Right lobe of liver (tissue), 6 donors: ENCODE measurements at regions not wholly inside any gene's neighbourhood (a gene's known extent, or its start where the extent isn't known, plus 50 kb on each side); places are given as distances from the start of the nearest gene placed in this dataset.

Source experiments
- ATAC-seq, 4 donors: fragments of 200-7000 bp; cut with Tn5 transposase; one replicate each; pipeline ENCODE4 v1.9.1; 2020; ENCODE audit warnings: mild to moderate bottlenecking in 4 of 4, moderate library complexity in 4 of 4
- DNase-seq, 3 donors: peaks; one replicate each; pipeline ENCODE4 v3.0.0-alpha.2; 2020
- H3K27ac ChIP-seq, 3 donors: fragments of 200-600 bp; one replicate each; pipeline ENCODE4 v1.8.0; 2022
- H3K27me3 ChIP-seq, 2 donors: fragments of 200-600 bp; one replicate each; pipeline ENCODE4 v1.8.0; 2022
- H3K36me3 ChIP-seq, 4 donors: fragments of 200-600 bp; sonication (generic) in 1 of 4; one replicate each; pipeline versions ENCODE4 v1.5.1 to v1.8.0; 2017 to 2022; ENCODE audit warnings: control low read depth in 1 of 4
- H3K4me1 ChIP-seq, 4 donors: fragments of 200-600 bp; sonication (generic) in 1 of 4; one replicate each; pipeline versions ENCODE4 v1.5.1 to v1.8.0; 2017 to 2022; ENCODE audit warnings: control low read depth in 1 of 4
- H3K4me3 ChIP-seq, 3 donors: fragments of 200-600 bp; one replicate each; pipeline ENCODE4 v1.8.0; 2022
- H3K9me3 ChIP-seq, 4 donors: fragments of 200-600 bp; sonication (generic) in 1 of 4; one replicate each; pipeline versions ENCODE4 v1.5.1 to v1.8.0; 2017 to 2022; ENCODE audit warnings: control low read depth in 1 of 4
- POLR2A ChIP-seq: fragments of 450-650 bp; IDR thresholded peaks from one replicate; pipeline ENCODE4 v1.6.1; 2017; ENCODE audit warnings: antibody characterized with exemption, mild to moderate bottlenecking
- WGBS: methylation state at CpG from one replicate; pipeline ENCODE4 v1.1.6; 2018; ENCODE audit warnings: low coverage, low lambda C conversion rate; ENCODE audit not compliant: insufficient coverage; ENCODE audit errors: missing lambda C conversion rate; 5-methylcytosine and 5-hydroxymethylcytosine counted together
- intact Hi-C, 2 donors: fragments of 100-400 bp; cut with DNase I; formaldehyde crosslinking; loops; one replicate each; pipeline versions ENCODE4 v1.11.2 to v1.14.1; 2022
- small RNA-seq, 2 experiments: library from RNA; depleted of rRNA; stranded (forward); fragments of <200 nt; gene quantifications; one replicate each; pipeline ENCODE3, GENCODE V24; 2016
- TF ChIP-seq, protein P1 (sequence below), 4 donors: fragments of 200-600 bp in 3 of 4; fragments of 450-650 bp in 1 of 4; IDR thresholded peaks; one replicate each; pipeline versions ENCODE4 v1.5.1 to v1.8.0; 2016 to 2022; ENCODE audit warnings: antibody characterized with exemption in 4 of 4, mild to moderate bottlenecking in 2 of 4
- donor health status: DM: no; HTN: yes; CAD: no.
- donor health status: DM: no; HTN: no; CAD: no.
- donor health status: DM: no; HTN: no; CAD: no.
- donor health status: DM: no; HTN: yes; CAD: no.
- donor health status: DM: no; HTN: yes; CAD: no.

- Histone ChIP-seq H3K36me3 (no peaks in the 10 kb centered on the region), H3K27ac (peak overlapping the region in 2 of 3 donors; percentile 33 to 51), H3K4me3 (peak overlapping the region; percentile 41 to 59 (median 48)), H3K27me3 (no peaks in the 10 kb centered on the region), H3K4me1 (peaks cover 0 to 4% (median 0%) of the 10 kb centered on the region in 4 donors), H3K9me3 (no peaks in the 10 kb centered on the region)
- 16% methylated on average over 20 of the region's 44 CpGs for WGBS
- no peak for TF ChIP-seq POLR2A
- TF ChIP-seq, protein P1, sequence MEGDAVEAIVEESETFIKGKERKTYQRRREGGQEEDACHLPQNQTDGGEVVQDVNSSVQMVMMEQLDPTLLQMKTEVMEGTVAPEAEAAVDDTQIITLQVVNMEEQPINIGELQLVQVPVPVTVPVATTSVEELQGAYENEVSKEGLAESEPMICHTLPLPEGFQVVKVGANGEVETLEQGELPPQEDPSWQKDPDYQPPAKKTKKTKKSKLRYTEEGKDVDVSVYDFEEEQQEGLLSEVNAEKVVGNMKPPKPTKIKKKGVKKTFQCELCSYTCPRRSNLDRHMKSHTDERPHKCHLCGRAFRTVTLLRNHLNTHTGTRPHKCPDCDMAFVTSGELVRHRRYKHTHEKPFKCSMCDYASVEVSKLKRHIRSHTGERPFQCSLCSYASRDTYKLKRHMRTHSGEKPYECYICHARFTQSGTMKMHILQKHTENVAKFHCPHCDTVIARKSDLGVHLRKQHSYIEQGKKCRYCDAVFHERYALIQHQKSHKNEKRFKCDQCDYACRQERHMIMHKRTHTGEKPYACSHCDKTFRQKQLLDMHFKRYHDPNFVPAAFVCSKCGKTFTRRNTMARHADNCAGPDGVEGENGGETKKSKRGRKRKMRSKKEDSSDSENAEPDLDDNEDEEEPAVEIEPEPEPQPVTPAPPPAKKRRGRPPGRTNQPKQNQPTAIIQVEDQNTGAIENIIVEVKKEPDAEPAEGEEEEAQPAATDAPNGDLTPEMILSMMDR (IDR thresholded peaks at IDR 0.05): no peak
- DNase-seq: peak in 1 of 3 donors; percentile 46
- intact Hi-C loops: no loop called here
- ATAC-seq: peak; percentile 10 to 32 (median 22)
Observed at GRCh38 chr7:140229591-140230515, 53.1 kb upstream of the KDM7A start.

DNA sequence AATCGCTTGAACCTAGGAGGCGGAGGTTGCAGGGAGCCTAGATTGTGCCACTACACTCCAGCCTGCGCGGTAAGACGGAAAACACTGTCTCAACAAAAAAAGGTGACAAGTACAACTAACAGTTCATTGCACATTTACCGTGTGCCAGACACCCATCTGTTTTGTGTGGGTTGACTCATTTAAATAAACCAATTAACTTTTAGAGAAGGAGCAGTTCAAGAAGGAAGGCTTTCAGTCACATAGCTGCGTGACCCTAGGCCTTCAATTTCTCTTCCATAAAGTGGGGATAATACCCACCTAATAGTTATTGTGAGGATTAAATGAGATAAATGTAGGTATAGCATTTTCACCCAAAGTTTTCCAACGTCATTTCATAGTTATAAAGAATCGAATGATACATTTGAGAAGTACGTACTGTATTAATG lies 52.3 kb upstream of the KDM7A start:
- TF ChIP-seq, protein P1 (IDR thresholded peaks at IDR 0.05): no peak
- TF ChIP-seq POLR2A: no peak
- Histone ChIP-seq H3K4me1 (peaks cover 0 to 4% (median 0%) of the 10 kb centered on the region in 4 donors), H3K27ac (no peak overlapping the region), H3K36me3 (no peaks in the 10 kb centered on the region), H3K27me3 (no peaks in the 10 kb centered on the region), H3K9me3 (no peaks in the 10 kb centered on the region), H3K4me3 (no peak overlapping the region)
- ATAC-seq (no peak), DNase-seq (no peak)
- 85% methylated on average over 9 of the region's 10 CpGs for WGBS
- intact Hi-C loops: no loop called here

Small RNA genes in the stretch of these regions (small RNA-seq; reads per million reads assigned to genes)
- 0 reads per million in 2 experiments for gene RNU1-58P
